Neural progenitor cell (in vitro differentiated cells): ENCODE measurements at regions not wholly inside any gene's neighbourhood (a gene's known extent, or its start where the extent isn't known, plus 50 kb on each side); places are given as distances from the start of the nearest gene placed in this dataset.

Source experiments
- DNase-seq: peaks from one replicate; pipeline ENCODE4 v3.0.0-alpha.2; 2016; ENCODE audit warnings: low spot score
- H2AFZ ChIP-seq: fragments of 200-600 bp; sonication (generic); replicated peaks from 2 replicates; pipeline ENCODE4 v1.6.1; 2016; ENCODE audit warnings: antibody characterized with exemption
- H3F3A ChIP-seq: fragments of 200-600 bp; sonication (generic); 2 replicates; pipeline ENCODE4 v1.6.1; 2016; ENCODE audit warnings: antibody characterized with exemption, low read depth
- H3K27ac ChIP-seq: fragments of 200-600 bp; sonication (generic); 2 replicates; pipeline ENCODE4 v1.5.1; 2016; ENCODE audit warnings: mild to moderate bottlenecking
- H3K27me3 ChIP-seq: fragments of 200-600 bp; sonication (generic); 2 replicates; pipeline ENCODE4 v1.6.1; 2016; ENCODE audit warnings: mild to moderate bottlenecking, moderate library complexity
- H3K36me3 ChIP-seq: fragments of 200-600 bp; sonication (generic); 2 replicates; pipeline ENCODE4 v1.5.1; 2016
- H3K4me1 ChIP-seq: fragments of 200-600 bp; sonication (generic); 2 replicates; pipeline ENCODE4 v1.6.1; 2016; ENCODE audit warnings: mixed run types
- H3K4me2 ChIP-seq: fragments of 200-600 bp; sonication (generic); 2 replicates; pipeline ENCODE4 v1.6.1; 2016
- H3K4me3 ChIP-seq: fragments of 200-600 bp; sonication (generic); 2 replicates; pipeline ENCODE4 v1.5.1; 2016
- H3K79me2 ChIP-seq: fragments of 200-600 bp; sonication (generic); 2 replicates; pipeline ENCODE4 v1.6.1; 2016; ENCODE audit warnings: low read depth
- H3K9ac ChIP-seq: fragments of 200-600 bp; sonication (generic); 2 replicates; pipeline ENCODE4 v1.6.1; 2016
- H3K9me3 ChIP-seq: fragments of 200-600 bp; sonication (generic); 2 replicates; pipeline ENCODE4 v1.5.1; 2016; ENCODE audit warnings: low read depth
- H4K20me1 ChIP-seq: fragments of 200-600 bp; sonication (generic); 2 replicates; pipeline ENCODE4 v1.6.1; 2016; ENCODE audit warnings: low read depth
- H3K27ac Mint-ChIP-seq: 3 replicates; pipeline ENCODE4 v1.8.0; 2021; ENCODE audit warnings: mixed read lengths
- H3K27me3 Mint-ChIP-seq: 2 replicates; pipeline ENCODE4 v1.8.0; 2022; ENCODE audit warnings: low read depth, mild to moderate bottlenecking, inconsistent platforms, moderate library complexity, mixed read lengths; ENCODE audit not compliant: insufficient read depth
- H3K36me3 Mint-ChIP-seq: 3 replicates; pipeline ENCODE4 v1.8.0; 2021; ENCODE audit warnings: mixed read lengths
- H3K4me1 Mint-ChIP-seq: 3 replicates; pipeline ENCODE4 v1.8.0; 2021; ENCODE audit warnings: mixed read lengths
- H3K4me3 Mint-ChIP-seq: 3 replicates; pipeline ENCODE4 v1.8.0; 2021; ENCODE audit warnings: mild to moderate bottlenecking, moderate library complexity, mixed read lengths
- H3K9me3 Mint-ChIP-seq: 3 replicates; pipeline ENCODE4 v1.8.0; 2020; ENCODE audit warnings: mixed read lengths
- EZH2 ChIP-seq: fragments of 200-600 bp; sonication (generic); IDR thresholded peaks from 2 replicates; pipeline ENCODE4 v1.6.1; 2017; ENCODE audit warnings: antibody characterized with exemption, mild to moderate bottlenecking, moderate library complexity
- EZH2phosphoT487 ChIP-seq: fragments of 200-600 bp; sonication (generic); IDR thresholded peaks from 2 replicates; pipeline ENCODE4 v1.6.1; 2017; ENCODE audit warnings: antibody characterized with exemption
- TF ChIP-seq, protein P1 (sequence below): fragments of 200-600 bp; sonication (generic); IDR thresholded peaks from 2 replicates; pipeline ENCODE4 v1.5.1; 2017; ENCODE audit warnings: antibody characterized with exemption, mild to moderate bottlenecking

DNA sequence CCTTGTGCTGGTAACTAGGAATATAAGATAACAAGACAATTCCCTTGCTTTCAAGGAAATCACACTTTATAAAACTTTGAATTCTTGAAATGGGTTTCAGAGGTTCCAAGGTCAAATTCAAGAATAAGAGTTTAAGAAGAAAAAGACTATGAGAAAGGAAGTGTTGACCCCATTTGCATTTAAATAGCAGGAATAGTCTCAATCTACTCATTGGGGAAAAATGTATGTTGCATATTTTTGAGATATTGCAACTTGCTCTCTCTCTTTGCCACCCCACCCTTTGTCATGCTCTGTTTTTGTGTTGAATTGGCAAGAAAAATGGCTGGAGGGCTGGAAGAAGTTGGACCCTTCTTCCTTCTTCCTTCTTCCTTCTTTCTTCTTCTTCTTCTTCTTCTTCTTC is 699.2 kb downstream of the TUSC7 start:
- Mint-ChIP-seq H3K27ac (no peak overlapping the region), H3K4me3 (no peak overlapping the region), H3K9me3 (peaks cover 2% of the 10 kb centered on the region), H3K4me1 (peaks cover 9% of the 10 kb centered on the region), H3K27me3 (peaks cover 2% of the 10 kb centered on the region), H3K36me3 (no peaks in the 10 kb centered on the region)
- H3K4me1 ChIP-seq: peaks cover 42% of the 10 kb centered on the region
- H4K20me1 ChIP-seq: no peaks in the 10 kb centered on the region
- H3K27me3 ChIP-seq: no peaks in the 10 kb centered on the region
- H3F3A ChIP-seq: peaks cover 6% of the 10 kb centered on the region
- no peak overlapping the region for H3K4me3 ChIP-seq
- H3K4me2 ChIP-seq: no peak overlapping the region
- H3K27ac ChIP-seq: no peak overlapping the region
- TF ChIP-seq EZH2: no peak
- TF ChIP-seq, protein P1, sequence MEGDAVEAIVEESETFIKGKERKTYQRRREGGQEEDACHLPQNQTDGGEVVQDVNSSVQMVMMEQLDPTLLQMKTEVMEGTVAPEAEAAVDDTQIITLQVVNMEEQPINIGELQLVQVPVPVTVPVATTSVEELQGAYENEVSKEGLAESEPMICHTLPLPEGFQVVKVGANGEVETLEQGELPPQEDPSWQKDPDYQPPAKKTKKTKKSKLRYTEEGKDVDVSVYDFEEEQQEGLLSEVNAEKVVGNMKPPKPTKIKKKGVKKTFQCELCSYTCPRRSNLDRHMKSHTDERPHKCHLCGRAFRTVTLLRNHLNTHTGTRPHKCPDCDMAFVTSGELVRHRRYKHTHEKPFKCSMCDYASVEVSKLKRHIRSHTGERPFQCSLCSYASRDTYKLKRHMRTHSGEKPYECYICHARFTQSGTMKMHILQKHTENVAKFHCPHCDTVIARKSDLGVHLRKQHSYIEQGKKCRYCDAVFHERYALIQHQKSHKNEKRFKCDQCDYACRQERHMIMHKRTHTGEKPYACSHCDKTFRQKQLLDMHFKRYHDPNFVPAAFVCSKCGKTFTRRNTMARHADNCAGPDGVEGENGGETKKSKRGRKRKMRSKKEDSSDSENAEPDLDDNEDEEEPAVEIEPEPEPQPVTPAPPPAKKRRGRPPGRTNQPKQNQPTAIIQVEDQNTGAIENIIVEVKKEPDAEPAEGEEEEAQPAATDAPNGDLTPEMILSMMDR: no peak
- no peak for TF ChIP-seq EZH2phosphoT487
- no peak overlapping the region for H2AFZ ChIP-seq
- no peak overlapping the region for H3K9ac ChIP-seq
- H3K79me2 ChIP-seq: no peaks in the 10 kb centered on the region
- DNase-seq: no peak
- H3K36me3 ChIP-seq: no peaks in the 10 kb centered on the region
- no peaks in the 10 kb centered on the region for H3K9me3 ChIP-seq

DNA sequence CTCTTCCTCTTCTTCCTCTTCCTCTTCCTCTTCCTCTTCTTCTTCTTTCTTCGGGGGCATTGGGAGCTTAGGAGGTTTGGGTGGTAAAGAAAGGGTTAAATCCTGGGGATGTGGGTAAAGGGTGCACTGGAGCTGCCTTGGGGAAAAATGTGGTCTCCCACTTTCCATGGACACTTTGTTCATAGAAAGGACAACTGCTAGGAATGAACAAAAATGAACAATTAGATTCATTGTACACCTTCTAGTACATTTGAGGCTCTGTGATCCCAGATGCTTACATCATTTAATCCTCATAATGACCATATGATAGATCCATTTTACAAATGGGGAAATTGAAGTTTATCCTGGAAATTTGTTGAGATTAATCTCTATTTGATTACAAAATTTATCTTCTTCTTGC is 699.7 kb downstream of the TUSC7 start:
- TF ChIP-seq, protein P1: no peak
- no peak for TF ChIP-seq EZH2
- TF ChIP-seq EZH2phosphoT487: no peak
- Histone ChIP-seq H3K27me3 (no peaks in the 10 kb centered on the region), H3K4me3 (no peak overlapping the region), H3K36me3 (no peaks in the 10 kb centered on the region), H3K79me2 (no peaks in the 10 kb centered on the region), H2AFZ (no peak overlapping the region), H3K4me1 (peaks cover 42% of the 10 kb centered on the region), H3K4me2 (peak overlapping the region; percentile 38), H3K9me3 (no peaks in the 10 kb centered on the region), H3K27ac (no peak overlapping the region), H4K20me1 (no peaks in the 10 kb centered on the region), H3F3A (peaks cover 6% of the 10 kb centered on the region), H3K9ac (no peak overlapping the region)
- Mint-ChIP-seq H3K4me3 (no peak overlapping the region), H3K9me3 (peaks cover 2% of the 10 kb centered on the region), H3K36me3 (no peaks in the 10 kb centered on the region), H3K4me1 (peaks cover 9% of the 10 kb centered on the region), H3K27me3 (peaks cover 2% of the 10 kb centered on the region), H3K27ac (no peak overlapping the region)
- DNase-seq: no peak

DNA sequence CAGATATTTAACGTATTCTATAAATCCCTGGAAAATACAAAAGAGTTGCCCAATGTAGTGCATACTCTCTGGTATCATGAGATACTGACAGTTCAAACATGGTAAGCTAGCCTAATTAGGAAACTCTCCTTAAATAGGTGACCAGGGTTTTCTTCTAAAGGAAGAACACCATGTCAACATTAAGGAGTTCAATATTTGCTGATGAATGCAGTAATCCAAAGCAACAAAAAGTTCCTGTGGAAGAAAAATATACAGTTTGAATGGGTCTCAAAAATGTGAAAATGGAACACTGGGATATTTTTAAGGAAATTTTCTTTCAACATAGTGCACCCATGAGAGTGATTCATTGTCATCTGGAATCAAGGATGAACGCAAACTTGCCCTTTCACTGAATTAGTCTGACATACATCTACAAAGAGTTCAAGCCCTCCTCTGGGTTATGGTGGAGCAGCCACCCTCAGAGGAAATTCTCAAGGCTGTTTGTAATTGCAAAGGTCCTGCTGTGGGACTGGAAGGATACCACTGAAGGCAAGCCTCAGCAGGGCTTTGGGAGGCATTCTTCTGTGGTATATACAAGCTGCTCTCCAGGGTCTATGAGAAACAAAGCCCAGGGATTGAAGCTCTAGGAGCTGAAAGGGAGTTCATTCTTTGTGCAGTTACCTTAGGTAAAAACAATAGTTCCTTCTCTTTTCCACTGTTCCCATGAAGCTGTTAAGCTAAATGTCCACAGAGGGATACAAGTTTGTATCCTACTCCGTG is 700.3 kb downstream of the TUSC7 start:
- Mint-ChIP-seq H3K4me3 (no peak overlapping the region), H3K27ac (no peak overlapping the region)
- TF ChIP-seq EZH2: no peak
- TF ChIP-seq, protein P1: no peak
- TF ChIP-seq EZH2phosphoT487: no peak

More for the DNA sequence above, 700.3 kb downstream of the TUSC7 start:
- Histone ChIP-seq H3K79me2 (no peaks in the 10 kb centered on the region), H3K4me1 (peaks cover 38% of the 10 kb centered on the region), H3K9me3 (no peaks in the 10 kb centered on the region), H3F3A (peaks cover 6% of the 10 kb centered on the region), H3K4me3 (no peak overlapping the region), H3K36me3 (no peaks in the 10 kb centered on the region), H3K9ac (no peak overlapping the region), H3K27me3 (no peaks in the 10 kb centered on the region), H4K20me1 (no peaks in the 10 kb centered on the region), H3K4me2 (peak overlapping the region; percentile 38), H3K27ac (peak overlapping the region; percentile 58), H2AFZ (no peak overlapping the region)
- H3K36me3 Mint-ChIP-seq: no peaks in the 10 kb centered on the region
- H3K27me3 Mint-ChIP-seq: peaks cover 2% of the 10 kb centered on the region
- peaks cover 5% of the 10 kb centered on the region for H3K4me1 Mint-ChIP-seq
- peaks cover 2% of the 10 kb centered on the region for H3K9me3 Mint-ChIP-seq
- peak; percentile 44 for DNase-seq
